GM12873 (cell line): ENCODE measurements at regions not wholly inside any gene's neighbourhood (a gene's known extent, or its start where the extent isn't known, plus 50 kb on each side); places are given as distances from the start of the nearest gene placed in this dataset.

Experiments used
- CTCF ChIP-seq: IDR thresholded peaks from 2 replicates; pipeline ENCODE4 v1.5.1; 2012; ENCODE audit warnings: low read depth, mild to moderate bottlenecking, moderate library complexity, low read length, control low read depth; ENCODE audit not compliant: insufficient read depth; ENCODE audit errors: missing control alignments

DNA sequence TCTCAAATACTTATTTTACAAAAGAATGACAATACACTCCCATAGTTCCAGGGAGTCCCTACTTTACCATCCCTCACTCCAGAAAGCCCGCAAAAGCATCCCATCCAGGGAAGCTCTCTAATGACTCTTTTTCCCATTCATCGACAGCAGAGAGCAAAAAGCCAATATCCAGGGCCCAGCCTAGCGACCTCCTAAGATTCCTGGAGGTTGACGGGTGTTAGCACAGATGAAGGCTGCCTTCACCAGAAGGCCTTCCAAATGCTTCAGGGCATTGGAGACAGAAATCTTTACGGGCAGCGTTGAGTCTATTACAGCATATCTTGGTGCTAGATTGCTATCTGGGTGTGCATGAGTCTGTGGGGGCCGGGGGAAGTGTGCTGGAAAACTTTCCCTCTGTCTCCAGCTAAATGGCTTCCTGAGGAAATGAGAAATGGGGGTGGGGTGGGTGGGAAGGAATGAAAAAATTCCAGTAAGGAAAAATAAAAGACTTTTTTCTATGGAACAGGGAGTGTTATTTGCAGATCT, 136.6 kb downstream of the PROX1 start:
- no peak for TF ChIP-seq CTCF

DNA sequence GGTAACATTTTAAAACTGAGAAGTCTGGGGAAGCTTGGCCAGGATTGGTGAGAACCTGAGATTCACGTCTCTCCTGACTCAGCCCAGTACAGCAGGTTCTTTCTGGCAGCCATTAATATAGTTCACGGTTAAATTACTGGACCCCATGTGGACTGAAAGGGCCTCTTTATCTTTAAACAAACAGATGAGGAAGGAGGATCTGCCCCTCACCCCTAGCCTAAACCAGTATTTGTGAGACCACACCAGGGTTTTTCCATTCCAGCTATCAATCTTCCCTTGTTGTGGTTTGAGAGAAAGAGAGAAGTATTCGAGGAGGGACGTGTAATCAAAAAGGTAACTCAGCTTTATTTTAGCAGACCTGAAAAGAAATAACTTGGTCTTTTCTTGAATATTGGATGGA, 137.1 kb downstream of the PROX1 start:
- TF ChIP-seq CTCF, result no peak

- no peak for TF ChIP-seq CTCF
Observed at GRCh38 chr1:214125819-214126218, 138.0 kb downstream of the PROX1 start.

GRCh38 chr1:214126697-214127146, 138.9 kb downstream of the PROX1 start:
- no peak for TF ChIP-seq CTCF

GRCh38 chr1:214127705-214128104, 139.9 kb downstream of the PROX1 start:
- TF ChIP-seq CTCF, result no peak

GRCh38 chr1:214135886-214136285, 145.1 kb upstream of the SMYD2 start:
- TF ChIP-seq CTCF, result no peak

DNA sequence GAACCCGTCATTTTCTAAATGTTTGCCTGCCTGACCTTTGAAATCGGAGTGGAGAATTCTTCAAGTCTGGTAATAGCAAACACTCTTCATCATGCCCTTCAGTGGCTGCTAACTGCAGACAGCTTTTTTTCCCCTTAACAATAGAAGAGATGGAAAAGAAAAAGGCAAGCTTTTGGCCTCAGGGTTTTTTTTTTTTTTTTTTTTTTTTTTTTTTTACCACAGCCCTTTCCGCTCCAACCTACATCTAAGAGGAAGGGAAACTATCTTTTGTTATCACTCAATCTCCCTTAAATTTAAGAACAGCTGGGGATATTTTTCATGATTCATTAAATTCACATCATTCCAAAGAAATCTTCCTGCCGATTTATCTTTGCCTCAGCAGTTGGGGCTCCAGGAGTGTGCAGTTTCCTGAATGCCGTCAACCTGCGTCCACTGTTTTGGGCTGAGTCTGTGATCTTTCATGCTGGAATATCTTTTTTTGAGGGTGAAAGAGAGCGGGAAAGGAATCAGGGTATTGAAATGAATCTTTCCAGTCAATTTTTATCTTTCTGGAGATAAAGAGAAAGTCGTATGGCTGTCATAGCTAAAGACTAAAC, 144.5 kb upstream of the SMYD2 start:
- TF ChIP-seq CTCF, result no peak
